Brain microvascular endothelial cell (primary cell): ENCODE measurements at regions not wholly inside any gene's neighbourhood (a gene's known extent, or its start where the extent isn't known, plus 50 kb on each side); places are given as distances from the start of the nearest gene placed in this dataset.
"Not testable (repeated sequence)": the region's sequence is repeated elsewhere in the genome, so short reads cannot be mapped to it uniquely, and the experiment has no call there.

Source experiments
- DNase-seq: peaks from one replicate; pipeline ENCODE4 v3.0.0-alpha.2; 2020
- H3K27ac ChIP-seq: fragments of 250-450 bp; sonication (Bioruptor Pico); 2 replicates; pipeline ENCODE4 v1.5.1; 2020; ENCODE audit warnings: mild to moderate bottlenecking, moderate library complexity
- H3K27me3 ChIP-seq: fragments of 250-450 bp; sonication (Bioruptor Pico); replicated peaks from 2 replicates; pipeline ENCODE4 v1.5.1; 2020; ENCODE audit warnings: mild to moderate bottlenecking
- H3K36me3 ChIP-seq: fragments of 250-450 bp; sonication (Bioruptor Pico); replicated peaks from 2 replicates; pipeline ENCODE4 v1.5.1; 2020; ENCODE audit warnings: mild to moderate bottlenecking
- H3K4me3 ChIP-seq: 2 replicates; pipeline ENCODE4 v1.5.1; 2011; ENCODE audit warnings: low read depth, mild to moderate bottlenecking, control low read depth, low read length, moderate library complexity
- CTCF ChIP-seq: IDR thresholded peaks from 2 replicates; pipeline ENCODE4 v1.5.1; 2011; ENCODE audit warnings: low read depth, mild to moderate bottlenecking, moderate library complexity, low read length, control low read depth, inconsistent platforms; ENCODE audit errors: missing control alignments
- in situ Hi-C: cut with HindIII; loops from 2 replicates; pipeline ENCODE4 v1.10.0; 2017; ENCODE audit warnings: low sequenced_read_pairs, low pct_ligation_motif_present

GRCh38 chr3:31114929-31115283, 220.4 kb upstream of the GADL1 start:
- in situ Hi-C loops = no loop called here
- Histone ChIP-seq H3K4me3 (no peak overlapping the region), H3K27ac (no peak overlapping the region), H3K36me3 (no peaks in the 10 kb centered on the region), H3K27me3 (no peaks in the 10 kb centered on the region)
- no peak for TF ChIP-seq CTCF
- no peak for DNase-seq

- in situ Hi-C loops, DNase-seq, H3K4me3 ChIP-seq: not testable (repeated sequence)
These were observed 221.1 kb upstream of the GADL1 start for GRCh38 chr3:31115531-31115930.

DNA sequence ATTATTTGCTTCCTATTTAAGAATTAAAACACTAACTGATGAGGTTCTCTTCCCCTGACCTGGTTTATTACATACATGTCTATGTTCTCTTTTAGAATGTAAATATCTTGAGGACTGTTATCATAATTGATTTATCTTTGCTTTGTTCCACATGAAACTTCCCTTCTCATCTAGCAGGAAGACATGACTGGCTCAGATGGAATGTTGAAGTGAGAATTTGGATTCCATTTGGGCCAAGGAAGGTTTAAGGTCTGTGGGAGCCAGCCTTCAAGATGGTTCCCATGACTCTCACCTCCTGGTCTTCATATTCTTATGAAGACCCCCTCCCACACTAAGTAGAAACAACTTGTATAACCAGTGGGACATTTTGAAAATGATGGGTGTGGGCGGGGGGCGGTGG, 222.2 kb upstream of the GADL1 start:
- no peak for TF ChIP-seq CTCF
- no peaks in the 10 kb centered on the region for H3K36me3 ChIP-seq
- in situ Hi-C loops = no loop called here
- H3K27ac ChIP-seq = peak overlapping the region; percentile 67
- no peaks in the 10 kb centered on the region for H3K27me3 ChIP-seq
- no peak overlapping the region for H3K4me3 ChIP-seq
- peak; percentile 54 for DNase-seq

More at GRCh38 chr3:31115531-31115930, 221.1 kb upstream of the GADL1 start:
- not testable (repeated sequence) for H3K27me3 ChIP-seq, H3K36me3 ChIP-seq, H3K27ac ChIP-seq

GRCh38 chr3:31117854-31118253, 223.4 kb upstream of the GADL1 start:
- Histone ChIP-seq H3K36me3 (no peaks in the 10 kb centered on the region), H3K4me3 (no peak overlapping the region), H3K27ac (no peak overlapping the region), H3K27me3 (no peaks in the 10 kb centered on the region)
- in situ Hi-C loops = no loop called here
- no peak for TF ChIP-seq CTCF
- no peak for DNase-seq

- TF ChIP-seq CTCF = no peak
- Histone ChIP-seq H3K4me3 (no peak overlapping the region), H3K36me3 (no peaks in the 10 kb centered on the region), H3K27ac (no peak overlapping the region), H3K27me3 (no peaks in the 10 kb centered on the region)
- in situ Hi-C loops = no loop called here
- no peak for DNase-seq
These were observed 229.9 kb upstream of the GADL1 start for GRCh38 chr3:31124373-31124772.

DNA sequence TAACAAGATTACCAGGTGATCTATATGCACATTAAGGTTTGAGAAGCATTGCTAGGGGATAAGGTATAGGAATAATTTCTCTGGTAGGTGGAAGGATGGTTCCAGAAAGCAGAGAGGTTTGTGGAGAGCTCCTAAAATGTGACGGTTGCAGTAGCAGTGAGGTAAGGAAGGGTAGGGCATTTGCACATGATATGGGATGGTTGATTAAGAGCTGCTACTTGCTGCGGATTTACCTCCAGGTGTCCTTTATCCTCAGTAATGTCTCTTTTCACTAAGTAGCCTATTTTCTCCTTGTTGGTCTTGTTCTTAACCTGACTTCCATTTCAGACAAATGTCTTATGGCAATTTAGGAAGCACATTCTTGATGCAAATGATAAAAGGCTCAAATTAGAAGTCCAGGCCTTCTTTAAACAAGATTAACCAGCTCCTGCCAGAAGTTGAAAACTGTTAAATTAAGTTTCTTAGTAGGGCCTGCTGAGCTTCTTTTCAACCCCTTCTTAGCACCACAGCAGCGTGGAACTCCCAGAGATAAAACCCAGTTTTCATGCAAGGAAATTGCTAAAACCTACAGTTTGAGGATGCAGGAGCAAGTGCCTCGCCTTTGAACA, 231.1 kb upstream of the GADL1 start:
- TF ChIP-seq CTCF = no peak
- DNase-seq = no peak
- in situ Hi-C loops = loop anchor here (25.0 kb wide), 1 partner anchor 363 kb away; no protein-coding TSS in a partner anchor
- H3K4me3 ChIP-seq = no peak overlapping the region
- H3K36me3 ChIP-seq = no peaks in the 10 kb centered on the region
- H3K27me3 ChIP-seq = no peaks in the 10 kb centered on the region
- no peak overlapping the region for H3K27ac ChIP-seq
